ENCODE measurements at regions not wholly inside any gene's neighbourhood (a gene's known extent, or its start where the extent isn't known, plus 50 kb on each side); places are given as distances from the start of the nearest gene placed in this dataset.

DNA sequence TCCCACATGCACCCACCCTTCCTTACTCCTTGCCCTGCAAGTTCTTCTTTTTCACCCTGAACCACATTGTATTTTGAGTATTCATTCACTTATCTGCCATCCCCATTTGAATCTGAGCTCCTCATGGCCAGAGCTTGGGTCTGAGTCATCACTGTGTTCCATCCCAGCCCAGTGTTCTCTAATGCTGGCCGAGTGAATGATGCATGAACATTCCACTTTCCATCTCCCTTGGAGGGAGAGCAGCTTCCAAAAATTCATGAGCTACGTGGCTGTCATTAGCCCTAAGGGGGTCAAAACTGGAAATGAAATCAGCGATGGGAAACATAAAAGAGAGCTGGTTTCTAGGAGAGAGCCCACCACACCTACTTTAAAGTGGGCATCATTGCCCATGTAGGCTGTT is 187.0 kb upstream of the USP24 start:
- TF ChIP-seq, protein P1, sequence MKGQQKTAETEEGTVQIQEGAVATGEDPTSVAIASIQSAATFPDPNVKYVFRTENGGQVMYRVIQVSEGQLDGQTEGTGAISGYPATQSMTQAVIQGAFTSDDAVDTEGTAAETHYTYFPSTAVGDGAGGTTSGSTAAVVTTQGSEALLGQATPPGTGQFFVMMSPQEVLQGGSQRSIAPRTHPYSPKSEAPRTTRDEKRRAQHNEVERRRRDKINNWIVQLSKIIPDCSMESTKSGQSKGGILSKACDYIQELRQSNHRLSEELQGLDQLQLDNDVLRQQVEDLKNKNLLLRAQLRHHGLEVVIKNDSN (IDR thresholded peaks at IDR 0.05): no peak
- TF ChIP-seq EP300 (IDR thresholded peaks at IDR 0.05; ENCODE audit: borderline replicate concordance): no peak
- TF ChIP-seq RAD21 (IDR thresholded peaks at IDR 0.05; ENCODE audit: low read depth): no peak
- TF ChIP-seq FOXM1 (IDR thresholded peaks at IDR 0.05; ENCODE audit: borderline replicate concordance, low read depth): no peak
- TF ChIP-seq TCF12 (IDR thresholded peaks at IDR 0.05; ENCODE audit: low read depth): no peak
- TF ChIP-seq NFIC (IDR thresholded peaks at IDR 0.05): no peak
- TF ChIP-seq CREB1 (IDR thresholded peaks at IDR 0.05; ENCODE audit: low read depth): no peak
- no peak for TF ChIP-seq CEBPB (IDR thresholded peaks at IDR 0.05)
- TF ChIP-seq TEAD4 (IDR thresholded peaks at IDR 0.05): no peak
- no peak for TF ChIP-seq EGR1 (IDR thresholded peaks at IDR 0.05)

DNA sequence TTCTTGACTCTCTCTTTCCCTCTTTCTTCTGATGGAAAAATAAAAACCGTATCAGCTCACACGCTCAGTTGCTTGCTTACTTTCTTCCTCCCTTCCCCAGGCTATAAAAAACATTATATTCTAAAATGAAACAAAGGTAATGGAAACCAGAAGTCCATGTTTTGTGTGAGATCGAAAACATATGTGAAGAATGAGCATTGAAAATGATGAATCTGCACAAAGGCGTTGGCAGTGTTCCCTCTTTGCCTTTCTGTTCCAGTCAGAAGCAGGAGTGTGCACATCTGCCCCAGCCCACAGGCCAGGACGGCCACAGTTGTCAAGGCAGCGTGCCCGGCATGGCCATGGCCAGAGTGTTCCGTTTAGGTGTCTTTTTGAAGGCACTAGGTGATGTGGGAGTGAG is 185.3 kb upstream of the USP24 start:
- TF ChIP-seq YY1 (IDR thresholded peaks at IDR 0.05; ENCODE audit: low read depth): no peak
- TF ChIP-seq CEBPB (IDR thresholded peaks at IDR 0.05): no peak
- TF ChIP-seq ZBTB7A (IDR thresholded peaks at IDR 0.05; ENCODE audit: low read depth): no peak
- TF ChIP-seq EGR1 (IDR thresholded peaks at IDR 0.05): no peak
- no peak for TF ChIP-seq EP300 (IDR thresholded peaks at IDR 0.05; ENCODE audit: borderline replicate concordance)
- no peak for TF ChIP-seq FOXM1 (IDR thresholded peaks at IDR 0.05; ENCODE audit: borderline replicate concordance, low read depth)
- TF ChIP-seq TAF1 (IDR thresholded peaks at IDR 0.05; ENCODE audit: low read depth): no peak
- no peak for TF ChIP-seq RAD21 (IDR thresholded peaks at IDR 0.05; ENCODE audit: low read depth)
- TF ChIP-seq TCF12 (IDR thresholded peaks at IDR 0.05; ENCODE audit: low read depth): no peak
- TF ChIP-seq, protein P2, sequence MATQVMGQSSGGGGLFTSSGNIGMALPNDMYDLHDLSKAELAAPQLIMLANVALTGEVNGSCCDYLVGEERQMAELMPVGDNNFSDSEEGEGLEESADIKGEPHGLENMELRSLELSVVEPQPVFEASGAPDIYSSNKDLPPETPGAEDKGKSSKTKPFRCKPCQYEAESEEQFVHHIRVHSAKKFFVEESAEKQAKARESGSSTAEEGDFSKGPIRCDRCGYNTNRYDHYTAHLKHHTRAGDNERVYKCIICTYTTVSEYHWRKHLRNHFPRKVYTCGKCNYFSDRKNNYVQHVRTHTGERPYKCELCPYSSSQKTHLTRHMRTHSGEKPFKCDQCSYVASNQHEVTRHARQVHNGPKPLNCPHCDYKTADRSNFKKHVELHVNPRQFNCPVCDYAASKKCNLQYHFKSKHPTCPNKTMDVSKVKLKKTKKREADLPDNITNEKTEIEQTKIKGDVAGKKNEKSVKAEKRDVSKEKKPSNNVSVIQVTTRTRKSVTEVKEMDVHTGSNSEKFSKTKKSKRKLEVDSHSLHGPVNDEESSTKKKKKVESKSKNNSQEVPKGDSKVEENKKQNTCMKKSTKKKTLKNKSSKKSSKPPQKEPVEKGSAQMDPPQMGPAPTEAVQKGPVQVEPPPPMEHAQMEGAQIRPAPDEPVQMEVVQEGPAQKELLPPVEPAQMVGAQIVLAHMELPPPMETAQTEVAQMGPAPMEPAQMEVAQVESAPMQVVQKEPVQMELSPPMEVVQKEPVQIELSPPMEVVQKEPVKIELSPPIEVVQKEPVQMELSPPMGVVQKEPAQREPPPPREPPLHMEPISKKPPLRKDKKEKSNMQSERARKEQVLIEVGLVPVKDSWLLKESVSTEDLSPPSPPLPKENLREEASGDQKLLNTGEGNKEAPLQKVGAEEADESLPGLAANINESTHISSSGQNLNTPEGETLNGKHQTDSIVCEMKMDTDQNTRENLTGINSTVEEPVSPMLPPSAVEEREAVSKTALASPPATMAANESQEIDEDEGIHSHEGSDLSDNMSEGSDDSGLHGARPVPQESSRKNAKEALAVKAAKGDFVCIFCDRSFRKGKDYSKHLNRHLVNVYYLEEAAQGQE (IDR thresholded peaks at IDR 0.05; ENCODE audit: low read depth): no peak
- TF ChIP-seq, protein P1 (IDR thresholded peaks at IDR 0.05): no peak
- TF ChIP-seq, protein P3, sequence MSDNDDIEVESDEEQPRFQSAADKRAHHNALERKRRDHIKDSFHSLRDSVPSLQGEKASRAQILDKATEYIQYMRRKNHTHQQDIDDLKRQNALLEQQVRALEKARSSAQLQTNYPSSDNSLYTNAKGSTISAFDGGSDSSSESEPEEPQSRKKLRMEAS (IDR thresholded peaks at IDR 0.05): no peak
- TF ChIP-seq NFIC (IDR thresholded peaks at IDR 0.05): no peak
- TF ChIP-seq TEAD4 (IDR thresholded peaks at IDR 0.05): no peak
- TF ChIP-seq CREB1 (IDR thresholded peaks at IDR 0.05; ENCODE audit: low read depth): no peak

DNA sequence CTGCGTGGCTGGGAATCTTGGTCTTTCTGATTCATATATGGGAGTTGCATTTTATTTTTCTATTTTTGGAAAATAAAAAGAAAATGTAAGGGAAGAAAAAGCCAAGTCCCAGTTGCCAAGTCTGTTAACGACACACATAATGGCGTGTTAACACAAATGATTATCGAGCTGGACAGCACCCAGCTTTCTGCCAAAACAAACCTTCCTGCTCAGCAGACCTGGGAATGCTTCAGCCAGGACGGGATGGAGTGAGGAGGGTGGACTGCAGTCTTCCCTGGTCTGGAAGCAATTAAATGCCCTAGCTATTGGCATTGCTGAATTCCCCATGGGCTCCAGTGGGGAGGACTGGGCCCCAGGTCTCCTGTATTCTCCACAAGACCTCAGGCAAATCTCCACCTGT is 184.2 kb upstream of the USP24 start:
- no peak for TF ChIP-seq RAD21 (IDR thresholded peaks at IDR 0.05; ENCODE audit: low read depth)
- TF ChIP-seq, protein P2 (IDR thresholded peaks at IDR 0.05; ENCODE audit: low read depth): peak; percentile 43; the same call in 1 of the 2 replicates

DNA sequence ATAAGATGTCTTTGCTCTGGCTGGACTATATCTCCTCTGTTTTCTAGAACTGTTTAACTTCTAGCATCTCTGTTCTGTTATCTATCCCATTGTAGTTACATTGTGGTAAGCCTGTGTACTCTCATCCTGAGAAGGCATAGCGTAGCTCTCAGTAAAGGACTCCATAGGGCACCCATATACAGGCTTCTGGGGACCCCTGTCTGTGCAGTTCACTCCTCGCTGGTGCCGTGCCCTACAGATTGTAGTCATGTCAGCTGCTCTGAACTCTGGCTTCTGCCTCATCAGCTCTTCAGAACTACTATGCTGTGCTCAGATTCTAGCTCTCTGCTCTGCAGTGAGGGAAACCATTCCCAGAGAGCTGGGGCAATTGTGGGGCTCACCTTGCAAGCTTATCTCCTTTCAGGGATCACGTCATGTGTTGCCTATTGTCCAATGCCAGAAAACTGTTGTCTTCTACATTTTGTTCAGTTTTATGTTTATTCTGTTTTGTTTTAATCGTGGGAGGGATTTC is 181.3 kb upstream of the USP24 start:
- TF ChIP-seq, protein P2 (IDR thresholded peaks at IDR 0.05; ENCODE audit: low read depth): no peak
- no peak for TF ChIP-seq YY1 (IDR thresholded peaks at IDR 0.05; ENCODE audit: low read depth)
- TF ChIP-seq, protein P3 (IDR thresholded peaks at IDR 0.05): no peak
- no peak for TF ChIP-seq TAF1 (IDR thresholded peaks at IDR 0.05; ENCODE audit: low read depth)
- TF ChIP-seq ZBTB7A (IDR thresholded peaks at IDR 0.05; ENCODE audit: low read depth): no peak
- no peak for TF ChIP-seq NFIC (IDR thresholded peaks at IDR 0.05)
- TF ChIP-seq TCF12 (IDR thresholded peaks at IDR 0.05; ENCODE audit: low read depth): no peak
- no peak for TF ChIP-seq FOXM1 (IDR thresholded peaks at IDR 0.05; ENCODE audit: borderline replicate concordance, low read depth)
- TF ChIP-seq EGR1 (IDR thresholded peaks at IDR 0.05): no peak
- TF ChIP-seq, protein P1 (IDR thresholded peaks at IDR 0.05): no peak
- TF ChIP-seq EP300 (IDR thresholded peaks at IDR 0.05; ENCODE audit: borderline replicate concordance): no peak
